SK-N-MC (cell line): ENCODE measurements at regions not wholly inside any gene's neighbourhood (a gene's known extent, or its start where the extent isn't known, plus 50 kb on each side); places are given as distances from the start of the nearest gene placed in this dataset.

ENCODE experiments used
- EZH2 ChIP-seq: fragments of 200-600 bp; sonication (generic); IDR thresholded peaks from one replicate; pipeline ENCODE4 v1.6.1; 2017; ENCODE audit warnings: antibody characterized with exemption
- POLR2AphosphoS5 ChIP-seq: IDR thresholded peaks from 2 replicates; pipeline ENCODE4 v1.6.1; 2012; ENCODE audit warnings: mild to moderate bottlenecking, low read depth, low read length, borderline replicate concordance

GRCh38 chr7:125511310-125511709 is 581.7 kb upstream of the POT1 start:
- no peak for TF ChIP-seq EZH2
- TF ChIP-seq POLR2AphosphoS5, result no peak; the same call in 1 of the 2 replicates
